ENCODE measurements at regions not wholly inside any gene's neighbourhood (a gene's known extent, or its start where the extent isn't known, plus 50 kb on each side); places are given as distances from the start of the nearest gene placed in this dataset.

GRCh38 chr2:120824246-120824645, 88.6 kb downstream of the GLI2 start:
- no peak for TF ChIP-seq CTCF (IDR thresholded peaks at IDR 0.05)
- TF ChIP-seq POLR2A (IDR thresholded peaks at IDR 0.05): no peak
